GM19452 (cell line): ENCODE measurements at regions not wholly inside any gene's neighbourhood (a gene's known extent, or its start where the extent isn't known, plus 50 kb on each side); places are given as distances from the start of the nearest gene placed in this dataset.
"Not testable (repeated sequence)": the region's sequence is repeated elsewhere in the genome, so short reads cannot be mapped to it uniquely, and the experiment has no call there.

Experiments
- ATAC-seq: cut with Tn5 transposase; IDR thresholded peaks from one replicate; pipeline ENCODE4 v1.9.1; 2021; ENCODE audit not compliant: unreplicated experiment

GRCh38 chr5:98334946-98335345, 438.5 kb upstream of the RGMB start:
- no peak for ATAC-seq

GRCh38 chr5:98339141-98339848, 434.2 kb upstream of the RGMB start:
- no peak for ATAC-seq

GRCh38 chr5:98341038-98342032, 432.1 kb upstream of the RGMB start:
- ATAC-seq, result no peak

- ATAC-seq, result not testable (repeated sequence)
Observed at GRCh38 chr5:98342958-98343660, 430.4 kb upstream of the RGMB start.

- no peak for ATAC-seq
Observed at GRCh38 chr5:98349251-98349989, 424.0 kb upstream of the RGMB start.

- no peak for ATAC-seq
Observed at GRCh38 chr5:98349990-98350365, 423.5 kb upstream of the RGMB start.

- no peak for ATAC-seq
Observed at GRCh38 chr5:98354922-98355321, 418.5 kb upstream of the RGMB start.

GRCh38 chr5:98360548-98360947, 412.9 kb upstream of the RGMB start:
- no peak for ATAC-seq

GRCh38 chr5:98363157-98363556, 410.3 kb upstream of the RGMB start:
- no peak for ATAC-seq

- no peak for ATAC-seq
Observed at GRCh38 chr5:98364549-98364948, 408.9 kb upstream of the RGMB start.

- no peak for ATAC-seq
Observed at GRCh38 chr5:98365126-98365525, 408.3 kb upstream of the RGMB start.

- no peak for ATAC-seq
Observed at GRCh38 chr5:98368141-98368540, 405.3 kb upstream of the RGMB start.

- ATAC-seq, result no peak
Observed at GRCh38 chr5:98372351-98372750, 401.1 kb upstream of the RGMB start.

- ATAC-seq, result no peak
Observed at GRCh38 chr5:98391921-98392625, 381.4 kb upstream of the RGMB start.

- not testable (repeated sequence) for ATAC-seq
Observed at GRCh38 chr5:98393205-98393604, 380.3 kb upstream of the RGMB start.

- no peak for ATAC-seq
Observed at GRCh38 chr5:98397081-98397480, 376.4 kb upstream of the RGMB start.

GRCh38 chr5:98398465-98398864, 375.0 kb upstream of the RGMB start:
- no peak for ATAC-seq

GRCh38 chr5:98401656-98402055, 371.8 kb upstream of the RGMB start:
- ATAC-seq, result no peak

GRCh38 chr5:98402130-98402529, 371.3 kb upstream of the RGMB start:
- no peak for ATAC-seq

- no peak for ATAC-seq
Observed at GRCh38 chr5:98403131-98403530, 370.3 kb upstream of the RGMB start.
